ENCODE measurements at regions not wholly inside any gene's neighbourhood (a gene's known extent, or its start where the extent isn't known, plus 50 kb on each side); places are given as distances from the start of the nearest gene placed in this dataset.

DNA sequence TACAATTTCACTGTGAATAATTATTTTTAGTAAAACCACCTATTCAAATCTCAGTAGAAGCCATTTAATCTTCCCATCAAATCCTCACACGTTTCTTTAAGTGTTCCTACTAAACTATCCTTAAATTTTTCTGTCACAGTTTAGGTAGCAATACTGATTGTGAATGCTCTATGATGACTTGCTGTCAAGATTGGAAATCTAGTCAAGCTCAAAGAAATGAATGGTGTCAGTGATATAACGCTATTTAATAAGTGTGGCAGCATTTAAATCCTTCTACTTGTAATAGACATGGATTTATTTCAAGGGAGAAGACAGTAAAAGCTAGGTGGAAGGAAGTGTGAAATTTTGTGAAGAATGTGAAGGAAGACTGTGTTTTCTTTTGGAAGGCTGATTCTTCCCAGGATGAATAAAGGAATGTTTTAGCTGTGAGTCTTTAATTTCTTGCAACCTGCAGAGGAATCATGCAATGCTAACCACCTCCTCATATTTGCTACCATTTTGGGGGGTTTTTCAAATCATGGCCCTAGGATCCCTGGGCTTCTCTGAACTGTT, 936.7 kb upstream of the NEGR1 start:
- no peak for TF ChIP-seq YY1 (IDR thresholded peaks at IDR 0.05; ENCODE audit: insufficient read depth, insufficient read length)
- no peak for TF ChIP-seq SUZ12 (IDR thresholded peaks at IDR 0.05; ENCODE audit: extremely low read depth, insufficient read depth, insufficient read length)

Data from NT2/D1 (cell line).